ENCODE measurements at regions not wholly inside any gene's neighbourhood (a gene's known extent, or its start where the extent isn't known, plus 50 kb on each side); places are given as distances from the start of the nearest gene placed in this dataset.

GRCh38 chr14:27078191-27078590, 480.4 kb upstream of the NOVA1 start:
- TF ChIP-seq CTCF (IDR thresholded peaks at IDR 0.05) (no peak), POLR2A (IDR thresholded peaks at IDR 0.05) (no peak)

Data from heart left ventricle (tissue), 13 donors.